GM12865 (cell line): ENCODE measurements at regions not wholly inside any gene's neighbourhood (a gene's known extent, or its start where the extent isn't known, plus 50 kb on each side); places are given as distances from the start of the nearest gene placed in this dataset.
"Not testable (repeated sequence)": the region's sequence is repeated elsewhere in the genome, so short reads cannot be mapped to it uniquely, and the experiment has no call there.

Source experiments
- DNase-seq: peaks from one replicate; pipeline ENCODE4 v3.0.0; 2010; ENCODE audit warnings: low read depth
- H3K4me3 ChIP-seq: 2 replicates; pipeline ENCODE4 v1.5.1; 2011; ENCODE audit warnings: mild to moderate bottlenecking, low read depth, low read length, control low read depth
- TF ChIP-seq, protein P1 (sequence below): IDR thresholded peaks from 2 replicates; pipeline ENCODE4 v1.5.1; 2011; ENCODE audit warnings: low read length, control low read depth, low read depth, inconsistent platforms; ENCODE audit not compliant: insufficient read depth; ENCODE audit errors: missing control alignments

DNA sequence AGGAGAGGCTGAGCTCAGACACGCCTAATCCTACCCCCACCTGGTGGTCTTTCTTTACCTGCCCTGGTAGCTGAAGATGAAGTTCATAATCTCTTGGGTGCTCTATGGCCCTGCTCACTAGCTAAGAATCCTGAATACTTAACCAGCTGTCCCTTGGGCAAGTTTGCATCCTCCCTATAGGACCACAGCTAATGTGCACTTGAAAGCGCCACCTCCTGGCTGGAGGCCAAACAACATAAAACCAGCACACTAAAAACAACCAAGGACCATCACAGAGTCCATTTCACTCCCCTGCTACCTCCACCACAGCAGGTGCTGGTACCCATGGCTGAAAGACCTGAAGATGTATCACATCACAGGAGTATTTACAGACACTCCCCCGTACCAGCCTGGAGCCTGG lies 155.5 kb upstream of the SLC24A3 start:
- H3K4me3 ChIP-seq: no peak overlapping the region
- TF ChIP-seq, protein P1, sequence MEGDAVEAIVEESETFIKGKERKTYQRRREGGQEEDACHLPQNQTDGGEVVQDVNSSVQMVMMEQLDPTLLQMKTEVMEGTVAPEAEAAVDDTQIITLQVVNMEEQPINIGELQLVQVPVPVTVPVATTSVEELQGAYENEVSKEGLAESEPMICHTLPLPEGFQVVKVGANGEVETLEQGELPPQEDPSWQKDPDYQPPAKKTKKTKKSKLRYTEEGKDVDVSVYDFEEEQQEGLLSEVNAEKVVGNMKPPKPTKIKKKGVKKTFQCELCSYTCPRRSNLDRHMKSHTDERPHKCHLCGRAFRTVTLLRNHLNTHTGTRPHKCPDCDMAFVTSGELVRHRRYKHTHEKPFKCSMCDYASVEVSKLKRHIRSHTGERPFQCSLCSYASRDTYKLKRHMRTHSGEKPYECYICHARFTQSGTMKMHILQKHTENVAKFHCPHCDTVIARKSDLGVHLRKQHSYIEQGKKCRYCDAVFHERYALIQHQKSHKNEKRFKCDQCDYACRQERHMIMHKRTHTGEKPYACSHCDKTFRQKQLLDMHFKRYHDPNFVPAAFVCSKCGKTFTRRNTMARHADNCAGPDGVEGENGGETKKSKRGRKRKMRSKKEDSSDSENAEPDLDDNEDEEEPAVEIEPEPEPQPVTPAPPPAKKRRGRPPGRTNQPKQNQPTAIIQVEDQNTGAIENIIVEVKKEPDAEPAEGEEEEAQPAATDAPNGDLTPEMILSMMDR: no peak
- no peak for DNase-seq

DNA sequence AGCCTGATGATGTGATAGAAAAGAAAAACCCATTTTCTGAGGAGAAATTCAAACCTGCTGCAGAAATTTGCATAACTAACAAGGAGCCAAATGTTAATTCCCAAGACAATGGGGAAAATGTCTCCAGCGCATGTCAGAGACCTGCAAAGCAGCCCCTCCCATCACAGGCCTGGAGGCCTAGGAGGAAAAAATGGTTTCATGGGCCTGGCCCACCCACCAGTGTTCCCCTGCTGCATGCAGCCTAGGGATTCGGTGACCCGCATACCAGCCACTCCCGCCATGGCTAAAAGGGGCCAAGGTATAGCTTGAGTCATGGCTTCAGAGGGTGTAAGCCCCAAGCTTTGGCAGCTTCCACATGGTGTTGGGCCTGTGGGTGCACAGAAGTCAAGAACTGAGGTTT lies 147.7 kb upstream of the SLC24A3 start:
- not testable (repeated sequence) for DNase-seq, H3K4me3 ChIP-seq

DNA sequence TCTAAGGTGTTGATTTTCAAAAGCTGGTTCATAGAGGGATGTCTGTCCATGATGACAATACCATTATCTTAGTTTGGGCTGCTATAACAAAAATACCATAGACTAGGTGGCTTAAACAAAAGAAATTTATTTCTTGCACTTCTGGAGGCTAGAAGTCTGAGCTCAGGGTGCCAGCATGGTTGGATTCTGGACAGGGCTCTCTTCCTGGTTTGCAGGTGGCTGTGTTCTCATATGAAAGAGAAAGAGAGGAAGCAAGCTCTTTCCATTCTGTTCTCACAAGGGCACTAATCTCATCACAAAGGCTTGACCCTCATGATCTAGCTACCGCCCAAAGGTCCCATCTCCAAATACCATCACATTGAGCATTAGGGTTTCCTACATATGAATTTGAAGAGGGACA lies 144.5 kb upstream of the SLC24A3 start:
- DNase-seq: no peak
- no peak overlapping the region for H3K4me3 ChIP-seq
- TF ChIP-seq, protein P1: no peak

DNA sequence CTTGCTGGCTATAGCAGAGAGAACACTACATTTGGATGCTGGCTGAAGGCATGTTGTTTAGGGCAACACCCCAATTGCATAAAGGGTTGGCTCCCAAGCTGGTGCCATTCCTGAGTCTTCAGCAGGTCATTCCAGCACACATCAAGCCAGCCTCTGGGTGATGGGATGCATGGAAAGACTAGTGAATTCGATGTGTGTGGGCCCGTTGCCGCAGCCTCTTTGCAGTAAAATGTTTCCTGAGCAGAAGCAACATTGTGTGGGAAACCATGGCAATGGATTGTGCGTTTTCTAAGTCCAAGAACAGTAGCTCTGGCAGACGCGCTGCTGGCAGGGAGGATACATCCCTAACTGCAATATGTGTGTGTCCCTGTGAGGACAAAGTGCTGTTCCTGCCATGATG lies 142.4 kb upstream of the SLC24A3 start:
- H3K4me3 ChIP-seq: no peak overlapping the region
- TF ChIP-seq, protein P1: no peak
- no peak for DNase-seq

DNA sequence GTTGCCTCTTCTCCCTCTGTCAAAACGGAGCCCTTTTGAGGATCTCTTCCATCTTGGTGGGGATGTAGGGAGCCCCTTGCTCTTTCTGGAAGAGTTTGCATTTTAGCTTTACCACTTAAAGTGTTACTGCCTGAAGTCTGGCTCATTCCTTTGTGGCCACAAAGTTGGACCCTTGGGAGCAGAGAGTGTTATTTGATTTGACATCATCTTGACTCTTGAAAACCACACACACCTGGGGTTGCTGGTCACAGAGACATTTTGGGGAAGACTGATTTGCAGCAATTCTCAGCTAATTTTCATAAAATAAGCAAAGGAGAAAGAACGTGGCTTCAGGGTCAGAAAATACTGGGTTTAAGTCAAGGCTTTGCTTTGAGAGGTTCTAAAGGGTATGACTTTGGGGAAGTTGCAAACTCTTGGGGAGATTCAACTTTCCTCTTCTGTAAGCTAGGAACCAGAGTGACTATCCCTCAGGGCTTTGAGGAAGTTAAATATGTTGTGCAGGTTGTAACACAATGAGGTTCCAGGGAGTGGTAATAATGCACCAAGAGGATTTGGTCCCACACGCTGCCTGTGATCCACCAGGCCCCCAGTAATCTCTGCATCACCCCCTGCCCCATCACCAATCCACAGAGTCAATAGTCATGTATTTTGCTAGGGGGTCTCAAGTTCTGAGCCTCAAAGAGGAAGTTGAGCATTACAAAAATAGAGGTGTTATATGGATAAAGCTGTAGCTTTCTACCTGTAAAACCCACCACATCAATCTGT lies 141.6 kb upstream of the SLC24A3 start:
- DNase-seq: peak; percentile 70
- H3K4me3 ChIP-seq: no peak overlapping the region
- TF ChIP-seq, protein P1: no peak

DNA sequence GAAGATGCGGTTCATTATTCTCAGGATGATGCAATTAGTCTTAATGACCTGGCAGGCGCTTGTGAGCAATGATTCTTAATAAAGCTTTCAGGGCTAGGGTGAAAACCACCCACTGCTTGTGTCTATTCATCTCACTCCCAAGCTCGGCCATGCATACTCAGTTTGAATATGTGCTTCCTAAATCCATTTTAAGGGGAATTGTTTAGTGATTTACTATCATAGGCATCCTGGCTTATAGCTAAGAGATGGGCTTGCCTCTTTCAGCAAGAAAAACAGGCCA lies 141.1 kb upstream of the SLC24A3 start:
- no peak overlapping the region for H3K4me3 ChIP-seq
- peak; percentile 78 for DNase-seq
- TF ChIP-seq, protein P1: no peak

DNA sequence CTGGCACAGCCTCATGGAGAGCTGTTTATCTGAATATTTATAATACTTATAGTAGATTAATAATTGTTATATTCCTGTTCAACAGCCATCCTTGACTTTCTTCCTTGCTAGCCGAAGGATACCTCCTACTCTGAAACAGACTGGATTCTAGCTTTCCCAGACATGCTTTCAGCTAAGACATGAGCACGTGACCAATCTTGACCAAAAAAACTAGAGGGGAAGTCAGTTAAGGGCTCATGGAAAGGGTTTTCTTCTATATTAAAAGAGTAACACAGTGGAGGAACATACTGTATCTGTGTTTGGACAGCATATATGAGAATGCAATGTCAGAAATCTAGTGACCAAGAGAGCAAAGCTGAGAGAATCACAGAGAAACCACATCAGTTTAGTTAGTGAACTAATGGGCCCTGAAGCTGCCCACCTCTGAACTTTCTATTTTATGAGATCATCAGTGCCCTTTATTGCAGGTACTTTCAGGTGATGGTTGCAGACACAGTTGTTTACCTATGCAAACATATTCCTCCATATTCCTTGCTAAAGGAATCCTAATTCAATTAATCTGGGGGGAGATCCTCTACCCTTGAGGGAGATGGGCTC lies 140.4 kb upstream of the SLC24A3 start:
- H3K4me3 ChIP-seq: no peak overlapping the region
- TF ChIP-seq, protein P1: no peak
- DNase-seq: no peak
